ENCODE measurements at regions not wholly inside any gene's neighbourhood (a gene's known extent, or its start where the extent isn't known, plus 50 kb on each side); places are given as distances from the start of the nearest gene placed in this dataset.
"Not testable (repeated sequence)": the region's sequence is repeated elsewhere in the genome, so short reads cannot be mapped to it uniquely, and the experiment has no call there.

- peak; percentile 67 for DNase-seq
Observed at GRCh38 chr12:58425481-58426392, 484.4 kb downstream of the ATP23 start.

DNA sequence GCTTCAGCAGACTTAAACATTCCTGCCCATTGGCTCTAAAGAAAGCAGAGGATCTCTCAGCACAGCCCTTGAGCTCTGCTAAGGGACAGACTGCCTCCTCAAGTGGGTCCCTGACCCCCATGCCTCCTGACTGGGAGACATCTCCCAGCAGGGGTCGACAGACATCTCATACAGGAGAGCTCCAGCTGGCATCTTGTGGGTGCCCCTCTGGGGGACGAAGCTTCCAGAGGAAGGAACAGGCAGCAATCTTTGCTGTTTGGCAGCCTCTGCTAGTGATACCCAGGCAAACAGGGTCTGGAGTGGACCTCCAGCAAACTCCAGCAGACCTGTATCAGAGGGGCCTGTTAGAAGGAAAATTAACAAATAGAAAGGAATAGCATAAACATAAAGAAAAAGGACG, 485.1 kb downstream of the ATP23 start:
- not testable (repeated sequence) for DNase-seq

- no peak for DNase-seq
Observed at GRCh38 chr12:58433959-58434358, 486.3 kb downstream of the LRIG3 start.

- DNase-seq: peak; percentile 41
Observed at GRCh38 chr12:58434726-58435125, 485.6 kb downstream of the LRIG3 start.

DNA sequence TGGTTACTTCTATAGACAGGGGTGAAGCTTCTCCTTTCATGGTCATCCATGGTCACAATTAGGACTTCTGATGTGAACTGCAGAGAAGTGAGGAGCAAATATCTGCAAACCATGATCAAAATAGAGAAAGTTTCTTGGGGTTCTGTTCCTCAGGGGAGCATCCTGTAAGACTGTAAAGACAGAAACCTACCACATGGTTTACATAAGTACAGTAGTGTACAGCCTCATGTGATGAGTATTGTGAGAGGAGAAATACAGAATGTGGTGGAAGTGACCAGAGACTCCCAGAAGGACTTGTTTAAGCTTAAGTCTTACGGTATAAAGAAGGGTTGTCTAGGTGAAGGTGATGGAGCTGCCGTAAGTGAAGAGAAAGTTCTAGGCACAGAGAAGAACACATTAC, 484.7 kb downstream of the LRIG3 start:
- no peak for DNase-seq

DNA sequence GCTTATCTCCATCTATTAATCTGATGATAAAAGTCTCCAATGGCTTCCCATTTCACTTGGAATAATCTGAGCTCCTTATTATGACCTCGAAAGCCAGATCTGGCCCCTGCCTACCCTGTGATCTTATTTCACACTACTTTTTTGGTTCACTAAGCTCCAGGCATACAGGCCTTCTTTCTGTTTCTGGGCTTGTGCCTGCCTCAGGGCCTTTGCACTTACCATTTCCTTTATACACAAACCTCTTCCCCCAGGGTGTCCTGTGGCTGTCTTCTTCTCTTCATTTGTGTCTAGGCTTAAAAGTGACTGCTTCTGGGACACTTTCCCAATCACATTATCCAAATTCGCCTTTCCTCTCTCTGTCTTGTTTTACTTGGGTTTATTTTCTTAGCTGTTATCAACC, 478.8 kb downstream of the LRIG3 start:
- no peak for DNase-seq

- DNase-seq: no peak
Observed at GRCh38 chr12:58443273-58443980, 476.9 kb downstream of the LRIG3 start.

- no peak for DNase-seq
Observed at GRCh38 chr12:58443981-58444371, 476.3 kb downstream of the LRIG3 start.

- DNase-seq: no peak
Observed at GRCh38 chr12:58450868-58451482, 469.3 kb downstream of the LRIG3 start.

GRCh38 chr12:58452546-58452945, 467.8 kb downstream of the LRIG3 start:
- no peak for DNase-seq

DNA sequence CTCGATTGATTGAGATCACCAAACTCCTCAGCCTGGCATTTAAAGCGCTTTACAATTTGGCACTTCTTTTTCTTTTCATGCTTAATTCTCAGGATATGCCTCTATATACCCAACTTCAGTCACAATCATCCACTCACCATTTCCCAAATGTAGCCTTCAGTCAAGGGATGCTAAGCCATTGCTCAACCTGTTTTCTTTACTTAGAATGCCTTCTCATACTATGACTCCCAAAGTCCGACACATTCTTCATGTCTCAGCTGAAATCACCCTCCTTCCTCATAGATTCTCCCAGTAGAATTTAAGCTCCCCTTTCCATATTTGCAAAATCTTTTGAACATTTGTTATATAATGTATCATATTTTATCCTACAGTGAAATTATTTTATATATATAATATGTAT, 467.0 kb downstream of the LRIG3 start:
- DNase-seq: no peak

DNA sequence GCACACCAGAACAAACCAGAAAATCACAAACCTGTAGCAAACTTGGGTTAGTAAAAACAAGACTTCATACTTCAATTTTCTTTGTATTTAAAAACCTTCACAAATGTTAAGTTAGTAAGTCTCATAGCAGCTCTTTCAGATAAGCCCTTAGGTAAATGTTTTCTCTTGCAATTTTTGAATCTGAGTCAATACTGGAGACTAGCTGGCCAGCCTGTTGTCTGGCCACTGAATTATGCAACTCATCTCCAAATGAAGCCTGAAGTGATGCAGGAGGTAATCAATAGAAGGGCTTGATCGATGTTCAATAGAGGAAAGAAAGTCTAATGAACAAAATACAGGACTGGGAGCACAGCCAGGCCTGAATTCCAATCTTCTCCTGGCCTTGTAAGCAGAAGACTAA, 465.2 kb downstream of the LRIG3 start:
- DNase-seq: no peak

DNA sequence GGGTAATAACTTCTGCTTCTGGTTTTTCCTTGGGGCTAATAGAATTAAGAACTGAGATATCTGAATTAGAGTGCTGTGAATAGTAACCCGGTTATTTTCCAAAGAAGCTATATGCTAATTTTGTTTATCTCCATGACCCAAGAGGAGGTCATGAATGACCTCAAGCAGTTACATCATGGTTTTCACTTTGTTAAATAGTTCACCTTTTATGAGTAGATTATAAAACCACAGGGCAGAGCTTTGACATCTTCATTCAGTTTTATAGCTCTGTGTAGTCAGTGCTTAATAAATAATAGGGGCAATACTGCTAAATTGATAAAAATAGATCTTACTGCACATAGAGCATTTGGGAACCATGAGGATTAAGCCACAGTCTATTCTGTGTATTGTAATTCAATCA, 462.2 kb downstream of the LRIG3 start:
- no peak for DNase-seq

- no peak for DNase-seq
Observed at GRCh38 chr12:58459191-58459590, 461.1 kb downstream of the LRIG3 start.

GRCh38 chr12:58463051-58463450, 457.3 kb downstream of the LRIG3 start:
- no peak for DNase-seq

DNA sequence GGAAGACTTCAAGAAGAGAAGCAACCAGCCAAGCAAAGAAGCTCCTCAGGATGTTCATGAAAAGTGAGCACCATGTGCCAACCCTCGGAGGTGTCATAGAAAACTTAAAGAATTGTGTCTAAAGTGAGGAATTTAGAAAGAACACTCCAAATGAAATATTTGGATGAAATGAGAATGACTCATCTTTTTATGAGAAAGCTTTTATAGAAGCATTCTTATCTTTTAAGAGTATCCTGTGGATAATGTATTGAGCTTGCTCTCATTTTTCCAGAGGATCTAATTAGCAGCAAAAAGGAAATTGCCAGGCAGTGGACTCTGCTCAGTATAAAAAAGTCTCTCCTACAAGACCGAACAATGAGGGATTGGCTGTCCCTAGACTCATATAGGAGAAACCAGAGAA, 454.9 kb downstream of the LRIG3 start:
- DNase-seq: no peak

DNA sequence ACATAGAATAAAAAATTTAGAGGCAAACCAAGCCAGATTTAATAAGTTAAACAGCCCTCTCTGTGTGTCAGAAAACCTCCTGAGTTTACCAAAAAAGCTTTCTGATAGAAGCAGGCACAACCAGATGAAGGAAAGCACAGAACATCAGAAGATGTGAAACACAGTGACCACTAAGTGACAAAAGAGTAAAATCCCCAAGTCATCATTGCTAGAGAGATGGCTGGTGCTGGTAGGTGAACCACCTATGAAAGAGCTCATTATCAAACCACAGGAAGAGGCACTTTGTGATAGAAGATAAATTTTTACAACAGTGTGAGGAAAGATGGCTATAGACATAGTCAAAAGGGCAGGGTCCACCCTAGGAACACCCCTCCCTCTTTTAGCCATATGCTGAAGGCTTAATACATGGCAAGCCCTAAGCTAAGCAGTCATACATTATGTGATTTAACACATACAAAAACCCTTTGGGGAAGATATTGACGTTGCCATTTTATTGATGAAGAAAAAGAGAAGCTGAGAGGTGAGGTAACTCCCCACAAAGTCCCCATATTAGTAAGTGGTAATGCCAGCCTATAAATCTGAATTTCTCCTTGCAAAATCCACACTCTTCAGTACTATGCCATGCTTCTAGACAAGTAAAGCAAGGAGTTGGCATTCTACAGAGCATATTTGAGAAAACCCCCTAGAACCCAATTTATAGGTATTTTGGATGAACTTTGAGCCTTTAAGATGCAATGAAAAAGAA, 449.9 kb downstream of the LRIG3 start:
- DNase-seq: no peak

- no peak for DNase-seq
Observed at GRCh38 chr12:58479401-58479800, 440.9 kb downstream of the LRIG3 start.

DNA sequence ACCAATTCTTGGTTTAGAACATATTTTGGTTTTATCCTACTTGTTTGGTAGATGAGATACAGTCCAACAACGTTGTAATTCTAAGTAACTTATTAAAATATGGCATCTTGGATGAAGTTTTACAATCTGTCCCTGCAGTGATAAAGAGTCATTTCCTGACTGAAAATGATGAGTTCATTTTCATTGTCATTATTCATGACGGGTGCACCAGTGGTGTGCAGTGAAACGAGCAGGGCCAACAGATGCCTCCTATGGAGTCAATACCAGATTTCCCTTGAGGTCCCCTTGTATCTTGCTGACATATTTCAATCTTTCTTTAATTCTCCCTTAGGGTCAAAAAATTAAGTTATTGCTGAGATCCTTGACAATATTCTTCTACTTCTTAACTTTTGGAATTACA, 438.5 kb downstream of the LRIG3 start:
- DNase-seq: no peak

DNA sequence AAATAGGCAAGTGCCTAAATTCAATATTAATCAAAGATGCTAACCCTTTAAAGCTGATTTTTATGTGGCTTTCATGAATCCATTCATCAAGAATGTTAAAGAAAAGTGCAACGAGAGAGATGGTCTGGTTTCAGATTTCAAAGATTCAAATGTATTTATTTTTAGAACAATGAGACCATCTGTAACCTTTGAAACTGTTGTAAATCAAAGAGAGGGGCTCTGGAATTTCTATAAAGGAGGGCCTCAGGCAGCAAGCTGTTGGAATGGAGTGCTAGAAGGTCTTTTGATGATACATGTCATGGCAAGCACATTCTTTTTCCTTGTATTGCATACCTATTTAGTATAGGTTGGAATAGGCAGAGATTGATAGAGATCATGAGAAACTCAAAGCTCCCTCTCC, 433.0 kb downstream of the LRIG3 start:
- DNase-seq: no peak

DNA sequence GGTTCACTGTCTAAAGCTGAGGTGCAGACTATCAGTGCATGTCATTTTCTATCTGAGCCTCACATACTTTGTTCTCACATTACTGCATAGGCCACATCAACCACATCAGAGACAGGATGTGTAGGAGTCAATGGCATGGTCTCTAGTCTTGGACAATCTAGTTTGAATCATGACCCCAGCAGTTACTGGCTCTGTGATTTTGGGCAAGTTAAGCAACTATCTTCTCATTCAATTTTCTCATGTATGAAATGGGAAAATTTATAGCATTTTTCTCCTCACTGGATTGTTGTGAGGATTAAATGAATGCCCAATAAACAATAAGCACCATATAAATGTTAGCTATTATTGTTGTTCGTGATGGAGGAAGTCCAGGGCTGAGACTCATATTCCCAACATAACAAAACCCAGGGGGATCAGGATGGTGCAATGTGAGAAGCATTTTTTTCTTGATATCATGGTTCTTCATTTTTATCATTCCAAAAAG, 432.6 kb downstream of the LRIG3 start:
- DNase-seq: no peak

DNA sequence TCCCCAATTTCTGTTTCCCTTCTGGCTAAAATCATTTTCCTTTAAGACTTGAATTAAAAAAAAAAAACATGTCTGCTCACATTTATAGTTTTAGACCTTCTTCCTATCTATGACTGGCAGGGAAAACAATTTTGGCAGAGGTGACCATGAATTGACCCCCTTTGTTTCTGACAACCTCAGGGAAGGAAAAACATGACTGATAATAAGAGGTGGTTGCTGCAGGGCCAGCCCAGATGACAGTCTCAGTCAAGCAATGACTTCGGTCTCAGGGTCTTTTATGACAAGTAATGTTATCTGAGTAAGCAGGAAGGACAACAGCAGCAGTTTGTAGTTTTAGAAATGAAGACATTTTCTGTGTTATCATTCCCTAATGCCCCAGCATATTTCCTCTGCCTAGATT, 430.9 kb downstream of the LRIG3 start:
- DNase-seq: no peak

GRCh38 chr12:58491306-58491705, 429.0 kb downstream of the LRIG3 start:
- no peak for DNase-seq

Measured in NCI-H345 (cell line).